ENCODE measurements at regions not wholly inside any gene's neighbourhood (a gene's known extent, or its start where the extent isn't known, plus 50 kb on each side); places are given as distances from the start of the nearest gene placed in this dataset.

DNA sequence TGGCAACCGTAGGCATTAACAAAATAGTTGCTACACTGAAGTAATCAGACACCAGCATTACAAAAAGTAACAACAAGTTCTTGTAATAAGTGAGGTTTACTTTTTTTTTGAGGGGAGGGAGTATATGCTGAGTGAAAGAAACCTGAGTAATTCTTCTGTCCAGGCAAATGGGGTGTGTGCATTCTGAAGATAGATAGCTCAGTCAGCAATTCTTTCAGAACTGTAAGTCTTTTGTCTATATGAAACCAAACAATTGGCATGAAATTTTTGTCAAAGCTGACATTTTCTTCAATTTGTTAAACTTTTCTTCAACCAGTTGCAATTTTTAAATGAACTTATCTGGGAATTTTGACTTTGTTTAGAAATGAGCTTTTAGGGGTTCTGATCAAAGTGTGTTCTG lies 208.1 kb upstream of the THSD7B start:
- DNase-seq (ENCODE audit: low read depth) = no peak

DNA sequence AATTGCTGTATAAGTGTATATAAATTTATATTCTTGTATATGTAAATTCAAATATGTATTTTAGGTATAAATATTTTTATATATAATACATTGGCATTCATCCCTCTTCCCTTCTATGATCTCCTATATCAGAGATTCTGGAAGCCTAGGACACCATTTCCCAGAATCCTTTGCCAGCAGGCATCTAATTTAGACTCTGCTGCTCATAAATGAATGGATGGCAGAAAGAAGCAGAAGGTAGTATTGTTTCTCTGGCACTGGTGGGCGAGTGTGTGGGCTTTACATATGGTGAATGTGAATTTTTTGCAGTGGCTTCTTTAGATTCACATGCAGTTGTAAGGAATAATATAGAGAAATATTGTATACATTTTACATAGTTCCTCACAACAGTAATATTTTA lies 215.2 kb upstream of the THSD7B start:
- DNase-seq (ENCODE audit: low read depth) = no peak

DNA sequence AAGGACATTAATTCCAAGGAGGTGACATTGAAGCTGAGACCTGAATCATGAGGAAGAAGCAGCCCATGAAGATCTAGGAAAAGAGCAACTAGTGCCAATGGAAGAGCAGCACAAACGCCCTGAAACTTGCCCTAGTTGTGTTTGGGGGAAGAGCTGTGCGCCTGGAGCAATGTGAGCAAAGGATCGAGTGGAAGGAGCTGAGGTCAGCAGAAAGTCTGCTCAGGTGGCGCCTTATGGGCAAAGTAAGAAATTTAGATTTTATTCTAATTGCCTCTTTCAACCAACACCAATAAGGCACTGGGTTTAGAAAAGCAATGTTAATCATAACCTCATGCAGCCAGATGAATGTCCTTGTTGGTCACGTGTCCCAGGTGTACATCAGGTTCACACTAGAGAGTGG lies 226.0 kb upstream of the THSD7B start:
- no peak for DNase-seq (ENCODE audit: low read depth)

DNA sequence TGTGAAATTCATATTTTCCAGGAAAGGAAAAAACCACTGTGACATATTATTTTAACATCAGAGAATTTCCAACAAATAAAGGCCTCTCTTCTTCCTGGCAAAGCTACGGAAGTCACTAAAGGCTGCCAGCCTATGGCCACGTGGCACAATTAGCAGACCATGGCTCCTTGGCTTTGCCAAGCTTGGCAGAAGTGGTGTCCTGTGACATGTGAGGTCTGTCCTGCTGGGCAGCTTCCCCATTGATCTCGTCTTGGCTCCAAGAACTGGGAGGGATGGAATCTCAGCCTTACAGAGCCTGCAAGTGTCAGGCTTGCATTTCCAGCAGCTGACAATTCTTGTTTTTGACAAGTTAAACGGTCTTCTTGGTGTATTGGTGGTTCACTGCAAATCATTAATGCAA lies 226.9 kb upstream of the THSD7B start:
- no peak for DNase-seq (ENCODE audit: low read depth)

DNA sequence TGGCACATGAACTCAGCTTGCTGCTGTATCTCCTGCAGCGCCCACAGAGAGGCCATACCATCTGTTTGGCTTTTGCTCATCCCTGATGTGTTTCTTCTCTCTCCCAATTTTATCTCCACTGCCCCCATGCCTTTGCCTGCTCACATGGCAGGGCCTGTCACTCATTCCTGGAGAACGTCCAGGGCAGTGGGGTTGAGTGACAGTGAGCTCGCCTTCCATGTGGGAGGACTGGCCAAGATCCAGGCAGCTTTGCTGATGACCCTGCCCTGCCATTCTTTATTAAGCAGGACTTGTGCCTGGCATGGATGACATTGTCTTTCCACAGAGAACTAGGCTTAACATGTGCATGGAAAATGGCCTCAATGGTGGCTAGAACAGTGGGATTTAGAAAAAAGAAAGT lies 230.5 kb upstream of the THSD7B start:
- no peak for DNase-seq (ENCODE audit: low read depth)

DNA sequence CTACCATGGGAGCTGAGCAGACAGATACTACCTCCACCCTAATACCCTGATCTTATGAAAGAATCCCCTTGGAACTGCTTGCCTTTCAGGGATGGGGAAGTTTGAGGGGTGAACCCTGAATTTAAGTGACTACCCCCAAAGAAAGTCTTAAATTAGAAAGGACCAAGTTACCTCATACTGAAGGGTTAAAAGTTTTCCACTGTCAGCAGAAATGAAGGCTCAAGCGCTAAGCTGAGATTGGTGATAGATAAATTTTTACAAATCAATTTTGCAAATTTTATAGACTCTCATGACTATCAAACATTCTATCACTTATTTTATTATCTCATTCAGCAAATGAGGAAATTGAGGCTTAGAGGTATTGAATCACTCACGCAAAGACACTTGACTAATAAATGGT lies 233.2 kb upstream of the THSD7B start:
- no peak for DNase-seq (ENCODE audit: low read depth)

DNA sequence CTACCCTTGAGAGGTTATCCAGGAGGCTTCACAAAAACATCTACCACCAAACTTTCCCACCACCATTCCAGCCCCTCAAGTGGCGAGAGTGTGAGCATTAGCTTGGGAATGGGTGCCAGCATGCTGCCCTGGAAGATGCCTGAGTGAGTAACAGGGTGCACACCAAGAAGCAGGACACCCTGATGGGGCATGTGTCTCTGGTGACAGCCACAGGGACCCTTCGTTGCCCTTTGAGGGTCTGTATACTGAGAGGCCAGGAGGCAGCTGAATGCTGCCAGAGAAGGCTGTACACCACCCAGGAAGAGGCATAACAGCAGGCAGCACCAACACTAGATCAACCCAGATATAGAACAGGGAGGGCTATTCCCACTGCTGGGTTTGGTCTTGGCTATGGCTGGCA lies 233.6 kb upstream of the THSD7B start:
- DNase-seq (ENCODE audit: low read depth) = no peak

DNA sequence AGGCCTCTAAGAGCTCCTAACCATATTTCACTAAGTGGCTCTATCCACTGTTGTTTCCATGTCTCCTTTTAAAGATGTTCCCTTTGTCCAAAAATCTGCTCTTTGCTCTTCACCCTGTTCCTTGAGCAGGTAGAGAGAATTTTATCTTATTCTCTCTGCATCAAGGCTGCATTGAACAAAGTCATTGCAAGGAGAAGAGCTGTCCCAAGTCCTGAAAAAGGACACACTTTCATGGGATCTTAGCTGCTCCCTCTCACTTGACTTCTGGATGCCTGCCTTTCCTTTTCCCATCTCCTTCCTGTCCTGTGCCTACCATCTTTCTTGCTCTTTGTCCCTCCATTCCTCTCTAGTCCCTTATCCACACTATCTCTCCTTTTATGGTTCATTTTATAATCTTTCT lies 235.2 kb upstream of the THSD7B start:
- DNase-seq (ENCODE audit: low read depth) = no peak

DNA sequence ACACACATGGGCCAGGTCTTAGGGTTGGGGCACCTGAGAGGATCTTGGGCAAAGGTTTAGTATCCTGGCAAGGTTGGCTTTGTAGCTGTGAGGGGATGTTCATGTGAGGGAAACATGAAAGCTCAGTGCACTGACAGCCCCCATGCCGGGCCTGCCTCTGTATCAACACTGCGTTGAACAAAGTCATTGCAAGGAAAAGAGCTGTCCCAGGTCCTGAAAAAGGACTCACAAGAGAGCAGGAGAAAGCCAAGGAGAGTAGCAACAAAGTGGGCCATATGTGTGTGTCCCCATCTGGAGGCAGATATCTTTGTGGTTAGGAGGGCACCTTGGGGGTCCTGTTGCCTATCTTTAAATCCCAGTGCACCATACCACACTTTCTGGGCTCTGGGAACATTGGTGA lies 237.8 kb upstream of the THSD7B start:
- DNase-seq (ENCODE audit: low read depth) = no peak

DNA sequence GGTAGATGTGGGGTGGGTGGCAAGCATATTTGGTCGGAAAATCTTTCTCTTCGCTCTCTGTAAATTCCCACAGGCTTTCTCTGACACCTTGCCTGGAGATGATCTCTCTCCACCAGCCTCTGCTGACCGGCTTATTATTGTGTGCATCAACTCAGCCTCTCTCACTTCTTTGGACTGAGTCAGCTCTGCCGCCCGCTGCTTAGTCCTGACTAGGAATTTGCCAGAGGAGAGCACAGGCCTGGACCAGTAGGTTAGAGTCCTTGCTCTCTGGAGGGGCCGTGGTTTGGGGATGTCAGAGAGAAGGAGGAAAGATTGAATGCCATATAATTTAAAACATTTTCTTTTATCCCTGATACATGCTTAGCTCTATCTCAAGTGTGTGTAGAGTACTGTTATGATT lies 242.6 kb upstream of the THSD7B start:
- no peak for DNase-seq (ENCODE audit: low read depth)

DNA sequence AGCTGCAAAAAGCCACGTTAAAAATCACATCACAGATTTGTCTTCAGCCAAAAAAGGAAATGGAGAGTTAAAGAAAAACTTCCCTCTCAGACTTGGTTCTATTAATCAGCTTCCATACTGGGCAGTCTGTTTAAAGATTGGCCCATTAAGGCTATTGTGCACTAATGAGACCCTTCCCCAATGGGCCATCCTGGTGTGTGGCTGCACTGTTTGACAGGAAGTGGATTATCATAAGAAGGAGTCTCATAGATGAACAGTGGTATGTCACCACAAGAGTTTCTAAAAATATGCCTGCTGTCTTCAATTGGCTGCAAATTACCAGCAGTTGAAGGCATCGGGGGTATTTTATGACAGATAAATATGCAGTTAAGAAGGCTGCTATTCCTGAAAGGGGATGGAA lies 247.6 kb upstream of the THSD7B start:
- no peak for DNase-seq (ENCODE audit: low read depth)

DNA sequence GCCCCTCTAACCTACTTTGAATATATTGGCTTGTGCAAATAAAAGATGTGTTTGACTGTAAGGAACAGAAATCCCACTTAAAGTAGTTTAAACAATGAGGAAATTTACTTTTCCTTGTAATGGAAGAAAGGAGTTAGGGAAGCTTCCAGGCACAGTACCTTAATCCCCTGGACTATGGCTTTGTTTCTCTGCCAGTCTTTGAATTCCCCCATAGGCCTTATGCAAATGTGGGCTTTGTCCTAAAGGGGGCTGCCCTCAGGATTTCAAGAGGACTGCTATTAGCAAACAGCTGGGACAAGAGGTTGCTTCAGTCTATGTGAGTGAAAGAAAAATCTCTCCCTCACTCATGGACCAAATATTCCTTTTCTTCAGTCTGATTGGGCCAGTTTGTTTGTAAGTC lies 255.1 kb upstream of the THSD7B start:
- DNase-seq (ENCODE audit: low read depth) = no peak

DNA sequence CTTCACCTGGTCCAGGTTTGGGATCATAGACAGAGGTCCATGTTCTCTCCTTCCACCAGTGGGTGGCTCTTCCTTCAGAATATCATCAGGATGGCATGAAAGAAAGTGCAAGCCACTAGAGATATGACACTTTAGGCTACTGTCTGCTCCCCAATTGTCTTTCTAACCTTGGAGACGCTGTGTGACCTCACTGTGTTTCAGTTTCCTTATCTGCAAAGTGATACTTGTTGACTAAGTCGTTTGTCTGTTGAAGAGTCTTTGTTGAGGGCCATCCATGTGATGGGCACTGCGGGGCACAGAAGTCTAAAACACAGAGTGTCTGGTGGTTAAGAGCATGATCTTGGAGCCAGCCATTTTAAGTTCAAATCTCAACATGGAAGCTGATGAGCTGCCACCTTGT lies 259.9 kb upstream of the THSD7B start:
- DNase-seq (ENCODE audit: low read depth) = no peak

DNA sequence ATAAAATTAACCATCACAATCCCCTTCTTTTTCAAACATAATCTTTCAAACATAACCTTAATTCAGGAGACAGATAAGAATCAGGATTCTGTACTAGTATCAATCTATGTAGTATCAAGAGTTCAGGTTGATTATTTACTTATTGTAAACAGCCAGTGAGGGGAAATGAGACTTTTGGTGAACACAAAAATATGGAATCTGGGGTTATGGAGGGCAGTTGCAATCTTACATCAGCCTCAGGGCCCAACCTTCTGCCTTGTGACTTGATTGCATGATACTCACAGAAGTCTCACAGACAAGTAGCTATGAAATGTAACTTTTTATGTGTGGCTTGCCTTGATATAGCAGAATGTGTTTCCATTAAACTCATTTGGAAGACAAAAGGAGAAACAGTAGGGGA lies 262.7 kb upstream of the THSD7B start:
- DNase-seq (ENCODE audit: low read depth) = no peak

DNA sequence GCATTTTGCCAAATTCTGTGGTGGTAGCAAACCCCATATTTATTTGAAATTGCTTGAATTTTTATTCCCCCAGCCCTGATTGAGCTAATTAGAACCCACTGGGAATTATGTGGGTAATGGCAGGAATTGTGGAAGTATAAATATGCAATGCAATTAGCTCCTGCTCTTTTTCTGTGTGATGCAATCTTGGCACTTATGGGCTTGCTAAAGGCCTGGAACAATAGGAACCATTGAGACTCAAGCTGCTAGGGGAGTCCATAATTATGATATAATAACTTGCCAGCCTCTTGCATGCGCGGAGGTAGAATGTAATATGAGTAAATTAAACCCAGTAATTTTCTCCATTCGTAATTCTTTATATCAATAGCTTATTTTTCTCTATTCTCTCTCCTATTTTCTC lies 267.6 kb upstream of the THSD7B start:
- DNase-seq (ENCODE audit: low read depth) = no peak

DNA sequence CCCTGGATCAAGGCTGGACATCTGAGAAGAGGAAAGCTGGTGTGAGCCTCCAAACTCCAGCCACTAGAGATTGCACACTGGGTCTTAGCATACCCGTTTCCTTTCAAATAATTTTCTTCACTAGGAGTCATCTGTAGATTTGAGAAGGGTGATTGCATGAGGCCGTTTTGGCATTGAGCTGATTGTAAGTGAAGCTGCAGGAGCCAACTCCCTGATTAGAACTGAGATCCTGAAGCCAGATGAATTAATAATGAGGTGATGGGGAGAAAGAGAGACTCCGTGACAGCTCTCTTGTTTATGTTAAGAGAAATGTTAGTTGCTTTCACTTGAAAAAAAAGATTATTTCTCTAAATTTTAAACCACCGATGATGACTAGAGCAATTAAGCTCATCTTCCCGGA lies 268.4 kb upstream of the THSD7B start:
- no peak for DNase-seq (ENCODE audit: low read depth)

DNA sequence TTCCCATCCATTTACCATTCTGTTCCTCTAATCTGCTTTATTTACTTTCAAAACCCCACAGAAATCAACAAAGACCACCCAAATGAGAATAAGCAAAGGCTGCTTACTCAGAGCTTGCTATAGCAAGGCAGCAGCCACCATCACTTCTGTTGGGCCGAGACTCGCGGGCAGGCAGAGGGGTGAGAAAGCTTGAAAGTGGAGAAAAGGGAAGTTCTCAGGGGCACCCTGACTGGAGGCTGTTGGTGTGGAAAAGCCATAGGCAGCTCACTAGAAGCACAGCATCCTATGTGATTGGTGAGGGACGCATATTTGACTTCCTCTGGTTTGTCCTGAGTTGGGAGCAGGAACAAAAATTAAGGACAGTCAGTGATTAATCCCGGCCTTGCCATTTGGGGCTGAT lies 269.7 kb upstream of the THSD7B start:
- DNase-seq (ENCODE audit: low read depth) = no peak

DNA sequence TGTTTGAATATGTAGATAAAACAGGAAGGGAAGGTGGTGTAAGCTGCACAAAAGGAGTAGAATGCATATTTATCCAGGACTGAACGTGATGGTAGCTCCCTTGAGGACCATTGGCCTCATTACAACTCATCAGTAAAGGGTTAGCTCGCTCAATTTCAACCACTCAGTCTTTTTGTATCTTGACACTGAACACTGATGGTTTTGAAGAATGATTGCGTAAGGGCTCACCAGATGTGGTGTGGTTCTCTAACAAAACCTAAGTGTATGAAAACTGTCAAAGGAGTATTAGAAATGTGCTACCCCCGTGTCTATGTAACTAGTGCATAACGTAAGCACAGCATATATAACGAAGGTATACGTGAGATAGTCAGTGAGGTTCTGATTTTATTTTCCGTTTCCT lies 272.4 kb upstream of the THSD7B start:
- no peak for DNase-seq (ENCODE audit: low read depth)

DNA sequence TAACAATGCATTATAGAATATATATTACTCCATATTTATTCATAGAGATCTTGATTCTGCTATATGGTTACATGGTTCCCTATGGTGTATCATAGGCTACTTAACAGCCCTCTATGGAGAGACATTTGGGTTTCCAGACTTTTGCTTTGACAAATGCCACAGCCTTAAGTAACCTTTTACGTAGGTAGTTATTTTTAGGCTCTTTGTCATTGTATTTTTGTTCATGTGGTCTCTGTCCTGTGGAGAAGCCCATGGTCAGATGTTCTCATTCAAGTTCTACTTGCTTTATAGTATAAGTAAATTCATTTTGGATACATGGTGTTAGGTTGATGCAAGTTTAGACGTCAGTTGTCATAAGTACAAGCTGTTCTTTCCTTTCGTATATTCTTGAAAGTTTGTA lies 275.2 kb upstream of the THSD7B start:
- no peak for DNase-seq (ENCODE audit: low read depth)

DNA sequence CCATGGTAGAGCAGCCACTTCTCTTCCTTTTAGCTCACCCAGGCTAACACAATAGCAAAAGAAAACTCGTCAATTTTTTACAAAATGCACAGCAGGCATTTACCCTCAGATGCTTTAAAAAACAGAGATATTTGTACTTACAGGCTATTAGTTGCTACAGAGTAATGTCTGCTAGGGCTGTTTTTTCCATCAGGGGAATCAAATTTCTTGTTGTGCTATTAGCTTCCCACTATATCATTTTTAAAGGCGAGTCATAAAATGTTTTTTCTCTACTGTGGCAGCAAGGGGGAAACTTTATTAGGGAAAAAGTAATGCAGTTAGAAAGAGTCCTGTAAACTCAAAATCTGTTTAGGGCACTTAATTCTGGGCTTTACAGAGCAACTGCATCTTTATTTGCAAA lies 277.9 kb upstream of the THSD7B start:
- no peak for DNase-seq (ENCODE audit: low read depth)

DNA sequence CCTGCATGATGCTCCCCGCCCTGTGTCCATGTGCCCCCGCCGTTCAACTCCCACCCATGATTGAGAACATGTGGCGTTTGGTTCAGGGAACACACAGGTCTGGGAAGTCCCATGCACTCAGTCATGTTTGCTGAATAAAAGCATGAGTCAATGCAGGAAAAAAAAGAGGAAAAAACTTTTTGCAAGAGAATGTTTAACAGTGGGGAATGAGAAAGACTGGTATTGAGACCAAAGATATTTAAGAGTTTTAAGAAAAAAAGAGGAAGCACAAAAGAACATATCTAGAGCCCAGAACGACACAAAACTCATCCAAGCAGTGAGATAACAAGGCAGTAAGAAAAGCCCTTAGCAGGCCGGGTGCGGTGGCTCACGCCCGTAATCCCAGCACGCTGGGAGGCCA lies 279.2 kb upstream of the THSD7B start:
- DNase-seq (ENCODE audit: low read depth) = no peak

DNA sequence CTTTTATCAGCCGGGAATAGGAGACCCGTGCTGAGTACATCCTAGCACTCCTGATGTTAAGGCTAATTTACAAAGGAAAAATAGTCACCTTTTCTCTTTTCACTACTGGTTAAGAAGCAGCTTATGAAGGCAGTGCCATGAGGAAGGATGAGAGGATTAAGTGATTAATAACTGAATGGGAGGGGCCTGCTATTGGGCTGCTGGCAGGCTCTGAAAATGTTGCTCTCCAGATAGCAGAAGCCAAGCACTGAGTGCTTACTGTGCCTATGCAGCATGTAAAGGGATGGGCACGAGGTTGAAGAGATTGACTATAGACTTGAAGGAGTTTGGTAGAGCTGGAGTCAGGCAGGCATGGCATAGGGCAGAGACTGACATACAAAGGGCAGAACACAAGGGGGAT lies 282.4 kb upstream of the THSD7B start:
- DNase-seq (ENCODE audit: low read depth) = no peak

DNA sequence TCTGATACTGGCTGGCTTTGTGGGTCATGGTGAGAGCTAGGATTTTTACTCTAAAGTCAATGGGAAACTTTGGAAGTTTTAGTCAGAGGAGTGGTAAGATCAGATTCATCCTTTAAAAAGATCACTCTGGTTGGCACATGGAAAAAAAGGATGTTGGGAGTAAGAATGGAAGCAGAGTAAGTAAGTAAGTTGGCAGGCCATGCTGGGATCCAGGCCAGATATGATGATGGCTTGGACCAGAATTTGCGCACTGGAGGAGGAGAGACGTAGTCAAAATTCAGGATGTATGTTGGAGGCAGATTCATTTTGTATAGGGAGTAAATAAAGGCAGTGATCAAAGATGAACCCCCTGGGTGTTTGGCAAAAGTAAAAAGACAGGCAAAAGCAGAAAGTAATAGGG lies 283.3 kb upstream of the THSD7B start:
- no peak for DNase-seq (ENCODE audit: low read depth)

DNA sequence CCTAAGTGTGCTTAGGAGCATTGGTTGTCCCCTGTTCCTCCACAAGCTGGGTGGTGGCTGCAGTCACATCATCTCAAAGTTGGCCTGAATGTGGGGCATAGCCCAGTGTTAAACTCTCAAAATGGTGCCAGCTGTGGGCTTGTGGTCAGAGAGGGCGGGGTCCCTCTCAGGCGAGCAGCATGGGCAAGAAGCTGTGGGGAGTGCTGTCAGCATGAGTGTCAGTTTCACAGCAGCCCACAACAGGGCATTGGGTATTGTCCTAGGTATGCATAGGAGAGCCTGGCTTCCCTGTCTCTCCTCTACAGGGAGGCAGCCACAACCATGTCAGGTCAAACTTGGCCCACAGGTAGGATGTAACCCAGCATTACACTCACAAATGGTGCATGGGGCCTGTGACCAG lies 285.6 kb upstream of the THSD7B start:
- DNase-seq (ENCODE audit: low read depth) = no peak

DNA sequence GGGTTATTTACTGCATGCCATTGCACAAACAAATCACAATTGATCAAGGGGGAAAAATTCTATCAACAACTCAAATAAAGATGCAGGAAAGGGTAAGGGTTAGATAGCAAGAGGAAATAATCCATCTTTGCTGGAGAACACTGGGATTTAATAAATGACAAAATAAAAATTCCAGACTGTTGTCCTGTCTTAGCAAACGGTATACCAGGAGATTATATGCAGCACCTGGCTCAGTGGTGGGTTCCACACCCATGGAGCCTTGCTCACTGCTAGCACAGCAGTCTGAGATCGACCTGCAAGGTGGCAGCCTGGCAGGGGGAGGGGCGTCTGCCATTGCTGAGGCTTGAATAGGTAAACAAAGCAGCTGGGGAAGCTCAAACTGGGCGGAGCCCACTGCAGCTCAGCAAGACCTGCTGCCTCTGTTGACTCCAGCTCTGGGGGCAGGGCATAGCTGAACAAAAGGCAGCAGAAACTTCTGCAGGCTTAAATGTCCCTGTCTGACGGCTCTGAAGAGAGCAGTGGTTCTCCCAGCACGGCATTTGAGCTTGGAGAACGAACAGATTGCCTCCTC lies 296.5 kb upstream of the THSD7B start:
- DNase-seq (ENCODE audit: low read depth) = no peak
